Aorta (tissue), 5 donors: ENCODE measurements at regions not wholly inside any gene's neighbourhood (a gene's known extent, or its start where the extent isn't known, plus 50 kb on each side); places are given as distances from the start of the nearest gene placed in this dataset.

Experiments
- ATAC-seq: fragments of 200-7000 bp; cut with Tn5 transposase; one replicate; pipeline ENCODE4 v1.9.1; 2022; ENCODE audit warnings: moderate library complexity; ENCODE audit not compliant: low FRiP score
- DNase-seq, 2 donors: peaks; one replicate each; pipeline ENCODE4 v3.0.0-alpha.2; 2020
- H3K27ac ChIP-seq, 2 donors: one replicate each; pipeline ENCODE4 v1.5.1; 2013; ENCODE audit warnings: low read length in 2 of 2, mild to moderate bottlenecking in 2 of 2, moderate library complexity in 2 of 2, control low read depth in 1 of 2, inconsistent platforms in 1 of 2, low read depth in 1 of 2
- H3K27me3 ChIP-seq, 2 donors: one replicate each; pipeline ENCODE4 v1.6.1; 2013; ENCODE audit warnings: control low read depth in 1 of 2, low read length in 1 of 2, mild to moderate bottlenecking in 1 of 2, moderate library complexity in 1 of 2; ENCODE audit not compliant: insufficient read depth in 2 of 2, control insufficient read depth in 1 of 2
- H3K36me3 ChIP-seq, 2 donors: one replicate each; pipeline ENCODE4 v1.6.1; 2013; ENCODE audit warnings: control low read depth in 1 of 2, low read length in 1 of 2, mild to moderate bottlenecking in 1 of 2; ENCODE audit not compliant: insufficient read depth in 2 of 2, control insufficient read depth in 1 of 2
- H3K4me1 ChIP-seq, 2 donors: one replicate each; pipeline ENCODE4 v1.6.1; 2013; ENCODE audit warnings: low read length in 2 of 2, control low read depth in 1 of 2, mild to moderate bottlenecking in 1 of 2, moderate library complexity in 1 of 2; ENCODE audit not compliant: insufficient read depth in 2 of 2, control insufficient read depth in 1 of 2
- H3K4me3 ChIP-seq, 2 donors: one replicate each; pipeline ENCODE4 v1.5.1; 2013; ENCODE audit warnings: low read length in 2 of 2, control low read depth in 1 of 2, mild to moderate bottlenecking in 1 of 2
- H3K9me3 ChIP-seq: one replicate; pipeline ENCODE4 v1.6.1; 2013; ENCODE audit warnings: mild to moderate bottlenecking, low read length; ENCODE audit not compliant: control insufficient read depth
- WGBS, 2 donors: extraction: QIAGEN DNeasy Blood & Tissue Kit; methylation state at CpG; one replicate each; pipeline ENCODE4 v1.1.7; 2013; 5-methylcytosine and 5-hydroxymethylcytosine counted together
- intact Hi-C, 2 donors: fragments of 100-400 bp; cut with DNase I; formaldehyde crosslinking; loops; one replicate each; pipeline versions ENCODE4 v1.14.2 to v1.15.0; 2022
- donor health status: healthy with polysubstance abuse.
- donor health status: Bipolar disorder and iron deficiency.
- donor health status: DM: no; HTN: no; CAD: no.
- donor health status: DM: no; HTN: no; CAD: no.
- donor health status: DM: yes; HTN: yes; CAD: no.

DNA sequence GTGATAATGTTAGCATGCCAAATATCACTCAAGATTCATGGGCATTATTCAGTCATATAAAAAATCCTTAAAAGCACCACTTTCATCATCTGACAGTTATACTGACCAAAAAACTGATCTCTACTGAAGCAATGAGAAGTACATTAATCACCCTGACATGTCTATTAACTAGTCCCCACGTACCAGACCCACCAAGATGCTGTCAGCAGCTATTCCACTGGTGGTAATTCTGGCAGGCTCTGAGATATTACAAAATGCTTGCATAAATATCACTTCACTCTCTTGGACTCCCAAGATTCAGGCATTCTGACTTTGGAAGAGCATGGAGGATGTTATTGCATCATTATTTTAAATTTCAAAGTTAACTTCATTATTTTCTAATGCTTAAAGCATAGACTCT lies 717.0 kb downstream of the DNAH5 start:
- Histone ChIP-seq H3K4me1 (no peaks in the 10 kb centered on the region), H3K9me3 (no peaks in the 10 kb centered on the region), H3K36me3 (no peaks in the 10 kb centered on the region), H3K27ac (no peak overlapping the region), H3K4me3 (no peak overlapping the region), H3K27me3 (no peaks in the 10 kb centered on the region)
- intact Hi-C loops: no loop called here
- DNase-seq (no peak), ATAC-seq (no peak)
- 3 to 4% methylated on average over 1 of the region's 1 CpG for WGBS, 2 donors

DNA sequence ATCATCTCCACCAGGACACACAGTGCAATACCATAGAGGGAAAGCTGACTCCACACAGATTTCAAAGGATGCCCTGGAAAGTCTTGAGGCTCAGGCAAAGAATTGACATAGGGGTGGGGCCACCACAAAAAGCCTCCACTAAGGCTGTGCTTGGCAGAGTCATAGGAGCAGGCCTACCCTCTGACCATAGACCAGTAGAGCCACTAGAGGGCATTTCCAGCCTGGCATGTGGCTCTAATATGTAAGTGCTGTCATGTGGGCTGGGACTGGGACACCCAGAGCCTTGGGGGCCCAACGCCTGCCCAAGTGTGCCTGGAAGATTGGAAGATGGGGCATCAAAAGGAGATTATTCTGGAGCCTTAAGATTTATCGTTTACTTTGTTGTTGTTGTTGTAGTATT lies 726.0 kb downstream of the DNAH5 start:
- Histone ChIP-seq H3K4me1 (no peaks in the 10 kb centered on the region), H3K9me3 (no peaks in the 10 kb centered on the region), H3K36me3 (no peaks in the 10 kb centered on the region), H3K27ac (no peak overlapping the region), H3K4me3 (no peak overlapping the region), H3K27me3 (no peaks in the 10 kb centered on the region)
- ATAC-seq (no peak), DNase-seq (no peak)
- intact Hi-C loops: no loop called here
- WGBS, 2 donors: 70 to 77% methylated on average over 2 of the region's 2 CpGs

DNA sequence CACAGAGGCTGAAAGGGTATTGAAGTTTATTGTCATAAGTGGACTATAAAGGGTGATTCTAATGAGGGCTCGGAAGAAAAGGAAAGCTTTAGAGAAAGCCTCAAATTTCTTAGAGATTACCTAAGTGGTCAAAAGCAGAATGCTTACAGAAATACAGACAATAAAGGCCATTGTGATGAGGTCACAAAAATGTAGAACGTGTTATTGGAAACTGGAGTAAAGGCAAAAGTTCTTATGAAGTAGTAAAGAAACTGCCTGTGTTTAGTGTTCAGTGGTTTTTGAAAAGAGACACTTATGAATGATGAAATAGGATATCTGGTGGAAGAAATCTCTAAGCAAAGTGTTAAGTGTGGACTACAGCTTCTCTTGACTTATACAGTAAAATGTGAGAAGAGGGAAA lies 726.9 kb downstream of the DNAH5 start:
- WGBS, 2 donors: 30 to 40% methylated on average over 2 of the region's 2 CpGs
- ATAC-seq: no peak

DNA sequence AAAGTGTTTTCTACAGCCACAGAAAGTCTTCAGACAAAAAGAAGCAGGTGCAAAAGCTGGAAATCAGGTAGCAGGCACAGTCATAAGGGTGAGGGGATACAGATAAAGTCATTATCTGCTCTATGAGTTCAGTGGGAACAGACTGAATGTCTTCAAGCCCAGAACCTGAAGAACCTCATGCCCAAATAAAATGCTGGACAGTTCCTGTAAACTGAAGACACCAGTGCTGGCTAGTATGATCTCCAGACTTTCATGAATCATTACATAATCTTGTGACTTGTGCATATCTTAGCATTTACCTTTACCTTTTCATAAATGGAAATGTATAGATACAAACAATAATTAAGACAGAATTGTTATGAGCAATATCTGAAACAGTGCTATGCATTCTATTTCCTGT lies 728.7 kb downstream of the DNAH5 start:
- no peaks in the 10 kb centered on the region for H3K9me3 ChIP-seq
- no peak overlapping the region for H3K4me3 ChIP-seq
- intact Hi-C loops: no loop called here
- H3K36me3 ChIP-seq: no peaks in the 10 kb centered on the region
- ATAC-seq: no peak
- no peak overlapping the region for H3K27ac ChIP-seq
- no peaks in the 10 kb centered on the region for H3K27me3 ChIP-seq
- no peak for DNase-seq
- no peaks in the 10 kb centered on the region for H3K4me1 ChIP-seq

More for the DNA sequence above, 726.9 kb downstream of the DNAH5 start:
- no peaks in the 10 kb centered on the region for H3K4me1 ChIP-seq
- H3K27me3 ChIP-seq: no peaks in the 10 kb centered on the region
- DNase-seq: no peak
- intact Hi-C loops: no loop called here
- H3K36me3 ChIP-seq: no peaks in the 10 kb centered on the region
- no peaks in the 10 kb centered on the region for H3K9me3 ChIP-seq
- H3K4me3 ChIP-seq: no peak overlapping the region
- no peak overlapping the region for H3K27ac ChIP-seq

DNA sequence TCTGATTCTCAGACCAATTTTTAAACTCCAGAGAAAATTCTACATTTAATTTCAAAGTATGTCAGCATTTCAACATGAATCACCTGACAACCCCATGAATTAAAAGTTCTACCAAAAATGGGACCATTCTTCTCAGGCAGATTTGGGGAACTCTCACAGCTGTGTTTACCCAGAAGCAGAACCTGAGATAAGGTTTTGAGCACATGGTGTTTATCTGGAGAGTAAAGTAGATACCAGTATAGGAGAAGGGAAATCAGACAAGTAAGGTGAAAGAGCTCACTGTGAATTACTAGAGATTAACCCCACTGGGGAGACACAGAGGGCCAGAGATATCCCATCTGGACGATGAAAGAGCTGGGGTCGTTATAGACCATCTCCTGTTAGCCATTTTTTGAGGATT lies 729.1 kb downstream of the DNAH5 start:
- DNase-seq (no peak), ATAC-seq (no peak)
- H3K4me1 ChIP-seq: no peaks in the 10 kb centered on the region
- H3K27ac ChIP-seq: no peak overlapping the region
- 53 to 55% methylated on average over 2 of the region's 2 CpGs for WGBS, 2 donors
- intact Hi-C loops: no loop called here
- H3K36me3 ChIP-seq: no peaks in the 10 kb centered on the region
- no peak overlapping the region for H3K4me3 ChIP-seq
- H3K27me3 ChIP-seq: no peaks in the 10 kb centered on the region
- no peaks in the 10 kb centered on the region for H3K9me3 ChIP-seq

DNA sequence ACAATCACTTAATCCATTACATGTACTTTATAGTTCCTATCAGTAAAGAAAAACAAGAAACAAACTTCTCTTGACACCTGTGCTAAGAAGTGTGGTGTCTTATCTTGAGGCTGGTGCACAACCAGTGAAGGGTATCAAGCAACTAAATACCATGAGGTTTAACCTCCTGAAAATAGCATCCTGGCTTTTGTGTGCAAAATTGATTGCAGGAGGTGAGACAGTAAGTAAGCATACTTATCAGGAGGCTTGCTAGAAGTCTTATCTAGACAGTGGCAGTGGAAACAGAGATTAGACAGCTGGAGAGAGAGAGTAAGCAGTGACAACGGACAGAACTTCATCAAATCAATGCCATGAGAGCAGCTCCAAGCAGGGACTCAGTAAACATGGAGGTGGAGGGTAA lies 730.3 kb downstream of the DNAH5 start:
- intact Hi-C loops: no loop called here
- H3K27me3 ChIP-seq: no peaks in the 10 kb centered on the region
- no peak for ATAC-seq

DNA sequence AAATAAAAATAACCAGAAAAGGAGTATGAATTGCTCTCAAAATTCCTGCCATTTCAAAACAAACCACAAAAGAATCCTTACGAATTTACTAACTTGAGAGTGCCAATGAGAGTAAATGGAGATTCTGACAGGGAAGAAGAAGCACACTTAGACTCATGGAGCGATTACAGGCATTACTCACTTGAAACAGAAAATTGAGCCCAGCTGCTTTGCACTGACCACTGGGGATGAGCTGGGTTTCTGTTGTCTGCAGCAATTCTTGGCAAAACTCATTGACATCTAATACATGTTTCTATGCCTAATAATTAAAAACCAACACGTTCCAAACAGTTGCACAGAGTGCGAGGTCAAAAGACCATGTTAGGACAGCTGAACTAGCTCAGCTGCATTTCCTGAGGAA lies 731.6 kb downstream of the DNAH5 start:
- H3K27ac ChIP-seq: no peak overlapping the region
- intact Hi-C loops: no loop called here
- whole genome bisulfite sequencing, 2 donors: 75 to 76% methylated on average over 4 of the region's 4 CpGs
- DNase-seq (no peak), ATAC-seq (no peak)
- H3K4me3 ChIP-seq: no peak overlapping the region
- H3K27me3 ChIP-seq: no peaks in the 10 kb centered on the region
- H3K4me1 ChIP-seq: no peaks in the 10 kb centered on the region
- no peaks in the 10 kb centered on the region for H3K9me3 ChIP-seq
- no peaks in the 10 kb centered on the region for H3K36me3 ChIP-seq

More for the DNA sequence above, 730.3 kb downstream of the DNAH5 start:
- H3K9me3 ChIP-seq: no peaks in the 10 kb centered on the region
- no peaks in the 10 kb centered on the region for H3K36me3 ChIP-seq
- DNase-seq: no peak
- H3K27ac ChIP-seq: no peak overlapping the region
- H3K4me3 ChIP-seq: no peak overlapping the region
- WGBS, 2 donors: 29% methylated on average over 1 of the region's 1 CpG
- H3K4me1 ChIP-seq: no peaks in the 10 kb centered on the region

DNA sequence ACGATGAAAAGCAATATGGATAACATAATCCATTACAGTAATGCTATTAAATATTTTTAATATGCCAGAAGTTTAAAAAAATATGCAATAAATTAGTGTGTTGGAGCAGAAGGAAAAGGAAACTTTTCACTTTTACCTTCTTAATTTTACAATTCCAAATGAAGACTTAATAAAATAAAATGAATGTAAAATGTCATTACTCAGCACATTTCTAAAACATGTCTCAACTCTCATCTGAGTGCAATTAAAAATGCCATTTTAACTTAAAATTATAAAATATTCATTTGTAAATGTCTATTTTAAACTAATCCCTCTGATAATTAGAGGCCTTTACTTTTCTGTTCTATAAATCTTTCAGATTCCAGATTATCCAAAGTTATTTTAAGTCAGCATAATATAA lies 733.4 kb downstream of the DNAH5 start:
- no peaks in the 10 kb centered on the region for H3K36me3 ChIP-seq
- H3K9me3 ChIP-seq: no peaks in the 10 kb centered on the region
- no peaks in the 10 kb centered on the region for H3K27me3 ChIP-seq
- no peak overlapping the region for H3K27ac ChIP-seq
- H3K4me1 ChIP-seq: no peaks in the 10 kb centered on the region
- H3K4me3 ChIP-seq: no peak overlapping the region
- ATAC-seq (no peak), DNase-seq (no peak)
- 91 to 92% methylated on average over 1 of the region's 1 CpG for WGBS, 2 donors
- intact Hi-C loops: no loop called here

DNA sequence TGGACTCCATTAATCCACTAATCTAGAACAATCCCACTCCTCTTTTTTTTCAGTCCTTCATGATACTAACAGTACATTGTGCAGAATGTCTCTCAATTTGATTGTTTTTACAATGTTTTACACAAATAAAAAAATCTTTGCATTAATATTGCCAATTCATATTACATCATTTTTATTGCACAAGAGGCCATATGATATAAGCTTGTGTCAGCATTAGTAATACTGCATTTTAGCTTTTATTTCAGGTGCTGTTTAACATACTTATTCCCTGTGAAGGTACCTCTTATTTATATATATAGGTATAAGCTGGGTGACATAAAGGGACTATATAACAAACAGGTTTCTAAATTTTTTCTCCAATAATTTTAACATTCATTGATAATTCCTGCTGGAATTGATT lies 737.4 kb downstream of the DNAH5 start:
- Histone ChIP-seq H3K36me3 (no peaks in the 10 kb centered on the region), H3K4me1 (no peaks in the 10 kb centered on the region), H3K4me3 (no peak overlapping the region), H3K27ac (no peak overlapping the region), H3K9me3 (peaks cover 2% of the 10 kb centered on the region), H3K27me3 (no peaks in the 10 kb centered on the region)
- no peak for ATAC-seq
- intact Hi-C loops: no loop called here
- DNase-seq: no peak

DNA sequence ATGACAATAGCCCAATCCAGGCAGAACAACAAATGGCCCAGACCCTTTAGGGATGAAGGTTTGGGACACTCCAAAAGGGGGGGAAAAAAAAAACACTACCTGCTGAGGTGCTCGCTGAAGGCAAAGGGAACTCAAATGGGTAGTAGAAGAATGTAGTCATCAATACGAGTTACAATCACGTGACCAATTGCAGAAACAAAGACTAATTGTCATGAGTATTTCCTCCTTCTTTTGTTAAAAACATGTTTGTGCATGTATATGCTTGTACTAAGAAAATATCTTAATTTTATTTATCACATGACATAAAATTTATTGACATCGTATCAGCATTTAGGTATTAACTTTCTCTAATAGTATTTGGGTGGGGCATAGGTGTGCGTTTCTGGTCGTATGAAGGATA lies 743.5 kb downstream of the DNAH5 start:
- Histone ChIP-seq H3K36me3 (no peaks in the 10 kb centered on the region), H3K9me3 (peaks cover 6% of the 10 kb centered on the region), H3K4me3 (no peak overlapping the region), H3K27ac (no peak overlapping the region), H3K27me3 (no peaks in the 10 kb centered on the region), H3K4me1 (no peaks in the 10 kb centered on the region)
- 72 to 76% methylated on average over 6 of the region's 6 CpGs for WGBS, 2 donors
- ATAC-seq (no peak), DNase-seq (no peak)
- intact Hi-C loops: no loop called here
